Keratinocyte (primary cell): ENCODE measurements at regions not wholly inside any gene's neighbourhood (a gene's known extent, or its start where the extent isn't known, plus 50 kb on each side); places are given as distances from the start of the nearest gene placed in this dataset.

Source experiments
- DNase-seq: peaks from one replicate; pipeline ENCODE4 v3.0.0-alpha.2; 2011; ENCODE audit warnings: low read depth, missing footprints, low spot score
- FAIRE-seq: peaks from 2 replicates; lab custom pipeline; 2011; peaks lifted over from hg19 to GRCh38; lab: Jason Lieb, UNC
- H2AFZ ChIP-seq: 2 replicates; pipeline ENCODE4 v1.6.0; 2012; ENCODE audit warnings: low read length, control low read depth, inconsistent platforms; ENCODE audit not compliant: control insufficient read depth
- H3K27ac ChIP-seq: 2 replicates; pipeline ENCODE4 v1.5.1; 2011; ENCODE audit warnings: low read length; ENCODE audit not compliant: control insufficient read depth, insufficient read depth
- H3K27me3 ChIP-seq: 3 replicates; pipeline ENCODE4 v1.6.0; 2011; ENCODE audit warnings: low read length; ENCODE audit not compliant: control insufficient read depth, insufficient read depth; ENCODE audit errors: extremely low read depth
- H3K36me3 ChIP-seq, 2 experiments: 2 replicates in 1 of 2; 3 replicates in 1 of 2; pipeline ENCODE4 v1.5.1; 2011; ENCODE audit warnings: low read length in 2 of 2, mild to moderate bottlenecking in 1 of 2; ENCODE audit not compliant: control insufficient read depth in 2 of 2, insufficient read depth in 2 of 2; ENCODE audit errors: extremely low read depth in 1 of 2
- H3K4me1 ChIP-seq: 3 replicates; pipeline ENCODE4 v1.5.1; 2011; ENCODE audit warnings: low read length; ENCODE audit not compliant: control insufficient read depth, insufficient read depth; ENCODE audit errors: extremely low read depth
- H3K4me2 ChIP-seq: 3 replicates; pipeline ENCODE4 v1.6.0; 2011; ENCODE audit warnings: low read depth, low read length; ENCODE audit not compliant: control insufficient read depth, insufficient read depth; ENCODE audit errors: extremely low read depth
- H3K4me3 ChIP-seq, 3 experiments: fragments of 200-600 bp in 1 of 3; sonication (generic) in 1 of 3; 2 replicates in 2 of 3; 3 replicates in 1 of 3; pipeline ENCODE4 v1.5.1; 2011 to 2016; ENCODE audit warnings: low read length in 3 of 3, mild to moderate bottlenecking in 3 of 3, control low read depth in 2 of 3, inconsistent platforms in 1 of 3, low read depth in 1 of 3, mixed read lengths in 1 of 3, mixed run types in 1 of 3, moderate library complexity in 1 of 3; ENCODE audit not compliant: control insufficient read depth in 2 of 3, insufficient read depth in 2 of 3; ENCODE audit errors: extremely low read depth in 1 of 3
- H3K79me2 ChIP-seq: 2 replicates; pipeline ENCODE4 v1.6.0; 2012; ENCODE audit warnings: low read length; ENCODE audit not compliant: control insufficient read depth, insufficient read depth
- H3K9ac ChIP-seq: 3 replicates; pipeline ENCODE4 v1.6.0; 2011; ENCODE audit warnings: low read length; ENCODE audit not compliant: control insufficient read depth, insufficient read depth; ENCODE audit errors: extremely low read depth
- H3K9me1 ChIP-seq: 3 replicates; pipeline ENCODE4 v1.6.0; 2011; ENCODE audit warnings: low read length; ENCODE audit not compliant: control insufficient read depth, insufficient read depth; ENCODE audit errors: extremely low read depth
- H3K9me3 ChIP-seq: 2 replicates; pipeline ENCODE4 v1.5.1; 2012; ENCODE audit warnings: low read depth, low read length; ENCODE audit not compliant: control insufficient read depth
- H4K20me1 ChIP-seq: 3 replicates; pipeline ENCODE4 v1.6.0; 2011; ENCODE audit warnings: low read length; ENCODE audit not compliant: control insufficient read depth, insufficient read depth; ENCODE audit errors: extremely low read depth
- CTCF ChIP-seq, 3 experiments: IDR thresholded peaks in 1 of 3; conservative IDR thresholded peaks in 1 of 3; optimal IDR thresholded peaks in 1 of 3; 2 replicates in 2 of 3; 3 replicates in 1 of 3; pipeline versions ENCODE3 to v1.5.1; 2011; ENCODE audit warnings: low read length in 3 of 3, mild to moderate bottlenecking in 3 of 3, moderate library complexity in 2 of 3, control low read depth in 1 of 3, inconsistent platforms in 1 of 3; ENCODE audit not compliant: insufficient read depth in 2 of 3; ENCODE audit errors: extremely low read depth in 1 of 3
- EZH2 ChIP-seq: IDR thresholded peaks from one replicate; pipeline ENCODE4 v1.6.1; 2012; ENCODE audit warnings: inconsistent platforms, mild to moderate bottlenecking, low read length, moderate library complexity
- dilution Hi-C: fragments of 300-500 bp; cut with MboI; formaldehyde crosslinking; loops from one replicate; pipeline ENCODE4 v1.7.0; 2020; ENCODE audit warnings: low sequenced_read_pairs; ENCODE audit not compliant: extremely low pct_ligation_motif_present

DNA sequence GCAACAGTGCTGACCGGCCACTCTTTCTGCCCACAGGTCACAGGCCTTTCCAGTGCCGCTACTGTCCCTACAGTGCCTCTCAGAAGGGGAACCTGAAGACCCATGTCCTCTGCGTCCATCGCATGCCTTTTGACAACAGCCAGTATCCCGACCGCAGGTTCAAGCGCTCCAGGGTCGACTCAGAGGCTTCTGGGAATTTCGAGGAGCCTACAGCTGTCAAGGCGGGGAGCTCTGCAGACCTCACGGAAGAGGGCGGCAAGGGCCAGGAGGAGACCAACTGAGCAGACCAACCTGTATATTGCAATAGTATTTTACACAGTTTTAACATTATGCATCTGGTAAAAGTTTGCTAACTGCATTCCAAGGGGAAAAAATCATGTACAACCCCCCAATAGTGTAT lies 338.5 kb downstream of the ZNF536 start:
- no peaks in the 10 kb centered on the region for H3K4me1 ChIP-seq
- H3K79me2 ChIP-seq, result no peaks in the 10 kb centered on the region
- no peak overlapping the region for H3K4me3 ChIP-seq
- H3K36me3 ChIP-seq, result no peaks in the 10 kb centered on the region
- TF ChIP-seq EZH2 (no peak), CTCF (optimal IDR thresholded peaks at IDR 0.05 in 1 of 3, IDR thresholded peaks at IDR 0.05 in 1 of 3, conservative IDR thresholded peaks at IDR 0.05 in 1 of 3; ENCODE audit: extremely low read depth in 1 of 3, insufficient read depth in 2 of 3, low read length in 3 of 3) (no peak)
- no peaks in the 10 kb centered on the region for H3K9me1 ChIP-seq
- H3K9ac ChIP-seq, result no peak overlapping the region
- no peaks in the 10 kb centered on the region for H3K27me3 ChIP-seq
- H3K9me3 ChIP-seq, result no peaks in the 10 kb centered on the region
- DNase-seq (no peak), FAIRE-seq (no peak)
- no peak overlapping the region for H3K4me2 ChIP-seq
- no peak overlapping the region for H3K27ac ChIP-seq
- dilution Hi-C loops, result no loop called here
- H2AFZ ChIP-seq, result no peak overlapping the region
- H4K20me1 ChIP-seq, result no peaks in the 10 kb centered on the region

GRCh38 chr19:30708416-30709178 lies 336.4 kb downstream of the ZNF536 start:
- Histone ChIP-seq H4K20me1 (no peaks in the 10 kb centered on the region), H3K9me3 (no peaks in the 10 kb centered on the region), H3K27me3 (no peaks in the 10 kb centered on the region), H3K9ac (no peak overlapping the region), H3K27ac (no peak overlapping the region), H3K4me3 (no peak overlapping the region), H3K9me1 (no peaks in the 10 kb centered on the region), H3K79me2 (no peaks in the 10 kb centered on the region), H3K4me1 (no peaks in the 10 kb centered on the region), H3K4me2 (no peak overlapping the region), H2AFZ (no peak overlapping the region), H3K36me3 (no peaks in the 10 kb centered on the region)
- dilution Hi-C loops, result no loop called here
- no peak for TF ChIP-seq EZH2
- FAIRE-seq, result no peak
- no peak for DNase-seq
